H1 (cell line): ENCODE measurements at regions not wholly inside any gene's neighbourhood (a gene's known extent, or its start where the extent isn't known, plus 50 kb on each side); places are given as distances from the start of the nearest gene placed in this dataset.

ENCODE experiments used
- CTCF ChIA-PET: fragments of 300-600 bp; sonication (Branson Sonifier 250); formaldehyde crosslinking; loops from one replicate; lab custom pipeline; 2021; ENCODE audit not compliant: partially characterized antibody; lab: Charles Lee
- POLR2A ChIA-PET: fragments of 300-600 bp; sonication (Branson Sonifier 250); formaldehyde crosslinking; loops from one replicate; lab custom pipeline; 2021; ENCODE audit warnings: inconsistent platforms; ENCODE audit not compliant: partially characterized antibody; lab: Charles Lee
- DNase-seq, 2 experiments: peaks; one replicate each; pipeline versions ENCODE4 v3.0.0 to v3.0.0-alpha.2; 2010 to 2022; ENCODE audit warnings: low spot score in 2 of 2, low read depth in 1 of 2, mixed read lengths in 1 of 2
- FAIRE-seq: peaks from 2 replicates; lab custom pipeline; 2011; peaks lifted over from hg19 to GRCh38; lab: Jason Lieb, UNC
- H2AFZ ChIP-seq: 2 replicates; pipeline ENCODE4 v1.8.1; 2012; ENCODE audit warnings: low read length, inconsistent platforms
- H2AK5ac ChIP-seq: 2 replicates; pipeline ENCODE4 v1.6.1; 2013; ENCODE audit warnings: low read depth, low read length
- H2BK120ac ChIP-seq: replicated peaks from 2 replicates; pipeline ENCODE3; 2013; ENCODE audit warnings: low read depth, low read length, inconsistent platforms
- H2BK12ac ChIP-seq: 2 replicates; pipeline ENCODE4 v1.6.1; 2013; ENCODE audit warnings: low read depth, low read length
- H2BK15ac ChIP-seq: 2 replicates; pipeline ENCODE4 v1.6.1; 2013; ENCODE audit warnings: low read length
- H2BK20ac ChIP-seq: 2 replicates; pipeline ENCODE4 v1.6.1; 2013; ENCODE audit warnings: low read length
- H2BK5ac ChIP-seq: 2 replicates; pipeline ENCODE4 v1.6.1; 2013; ENCODE audit warnings: low read depth, low read length
- H3K14ac ChIP-seq: 2 replicates; pipeline ENCODE4 v1.6.1; 2013; ENCODE audit warnings: inconsistent platforms; ENCODE audit not compliant: insufficient read length
- H3K18ac ChIP-seq: 2 replicates; pipeline ENCODE4 v1.6.1; 2013; ENCODE audit warnings: low read length; ENCODE audit errors: extremely low read depth
- H3K23ac ChIP-seq: 2 replicates; pipeline ENCODE4 v1.6.1; 2013; ENCODE audit warnings: inconsistent platforms; ENCODE audit not compliant: insufficient read length
- H3K23me2 ChIP-seq: 2 replicates; pipeline ENCODE4 v1.6.1; 2013; ENCODE audit warnings: low read depth, low read length
- H3K27ac ChIP-seq: 2 replicates; pipeline ENCODE4 v1.6.1; 2011; ENCODE audit warnings: low read depth, low read length, inconsistent platforms
- H3K27me3 ChIP-seq, 4 experiments: replicated peaks in 1 of 4; 1 replicate in 1 of 4; 2 replicates in 3 of 4; pipeline versions ENCODE4 v1.6.1 to v1.8.1; 2011 to 2013; ENCODE audit warnings: low read length in 3 of 4, mild to moderate bottlenecking in 3 of 4, inconsistent platforms in 2 of 4, mixed read lengths in 2 of 4, moderate library complexity in 1 of 4; ENCODE audit not compliant: control insufficient read depth in 3 of 4, insufficient read depth in 3 of 4; ENCODE audit errors: extremely low read depth in 1 of 4
- H3K36me3 ChIP-seq, 4 experiments: 2 replicates each; pipeline versions ENCODE4 v1.6.1 to v1.8.1; 2011 to 2013; ENCODE audit warnings: mild to moderate bottlenecking in 4 of 4, low read length in 3 of 4, moderate library complexity in 2 of 4, control low read depth in 1 of 4, inconsistent platforms in 1 of 4; ENCODE audit not compliant: insufficient read depth in 4 of 4, control insufficient read depth in 2 of 4
- H3K4ac ChIP-seq: replicated peaks from 2 replicates; pipeline ENCODE3; 2013; ENCODE audit warnings: low read length, low read depth, mixed read lengths, inconsistent platforms; ENCODE audit not compliant: insufficient read length
- H3K4me1 ChIP-seq, 4 experiments: replicated peaks in 1 of 4; 1 replicate in 1 of 4; 2 replicates in 3 of 4; pipeline versions ENCODE4 v1.6.1 to v1.8.1; 2011 to 2013; ENCODE audit warnings: low read length in 3 of 4, inconsistent platforms in 2 of 4, mixed read lengths in 1 of 4; ENCODE audit not compliant: insufficient read depth in 4 of 4, control insufficient read depth in 3 of 4
- H3K4me2 ChIP-seq, 2 experiments: 2 replicates each; pipeline versions ENCODE4 v1.6.1 to v1.8.1; 2011 to 2013; ENCODE audit warnings: low read depth in 2 of 2, low read length in 2 of 2, control low read depth in 1 of 2, inconsistent platforms in 1 of 2, mild to moderate bottlenecking in 1 of 2; ENCODE audit not compliant: insufficient read depth in 1 of 2
- H3K4me3 ChIP-seq, 4 experiments: fragments of 200-600, 300-600 bp in 1 of 4; sonication (generic), shearing (Covaris generic), sonication (Bioruptor Twin) in 1 of 4; 2 replicates each; pipeline versions ENCODE4 v1.5.1 to v1.8.1; 2011 to 2016; ENCODE audit warnings: low read length in 4 of 4, low read depth in 3 of 4, control low read depth in 2 of 4, inconsistent platforms in 2 of 4, mild to moderate bottlenecking in 2 of 4, mixed read lengths in 1 of 4, moderate library complexity in 1 of 4; ENCODE audit not compliant: insufficient read depth in 2 of 4; ENCODE audit errors: extremely low read depth in 1 of 4
- H3K56ac ChIP-seq: replicated peaks from 2 replicates; pipeline ENCODE3; 2013; ENCODE audit warnings: low read depth, mild to moderate bottlenecking, mixed read lengths, low read length, inconsistent platforms; ENCODE audit not compliant: insufficient read length
- H3K79me1 ChIP-seq: 2 replicates; pipeline ENCODE4 v1.6.1; 2013; ENCODE audit warnings: low read depth, low read length, control low read depth
- H3K79me2 ChIP-seq, 2 experiments: 2 replicates each; pipeline versions ENCODE4 v1.6.1 to v1.8.1; 2012 to 2013; ENCODE audit warnings: low read length in 2 of 2, mild to moderate bottlenecking in 2 of 2, inconsistent platforms in 1 of 2; ENCODE audit not compliant: insufficient read depth in 2 of 2, control insufficient read depth in 1 of 2
- H3K9ac ChIP-seq, 4 experiments: replicated peaks in 1 of 4; 1 replicate in 1 of 4; 2 replicates in 3 of 4; pipeline versions ENCODE4 v1.6.1 to v1.8.1; 2011 to 2013; ENCODE audit warnings: low read depth in 3 of 4, low read length in 3 of 4, control low read depth in 2 of 4, mild to moderate bottlenecking in 2 of 4, moderate library complexity in 2 of 4, inconsistent platforms in 1 of 4; ENCODE audit errors: extremely low read depth in 1 of 4
- H3K9me3 ChIP-seq, 2 experiments: 2 replicates each; pipeline versions ENCODE4 v1.6.1 to v1.8.1; 2012 to 2013; ENCODE audit warnings: mild to moderate bottlenecking in 2 of 2, moderate library complexity in 2 of 2, control low read depth in 1 of 2, inconsistent platforms in 1 of 2, low read depth in 1 of 2, low read length in 1 of 2, mixed read lengths in 1 of 2; ENCODE audit not compliant: insufficient read depth in 2 of 2
- H4K20me1 ChIP-seq, 2 experiments: replicated peaks in 1 of 2; 2 replicates each; pipeline versions ENCODE3 to v1.8.1; 2011 to 2013; ENCODE audit warnings: inconsistent platforms in 2 of 2, low read length in 2 of 2, mild to moderate bottlenecking in 1 of 2; ENCODE audit not compliant: insufficient read depth in 2 of 2, control insufficient read depth in 1 of 2
- H4K5ac ChIP-seq: 2 replicates; pipeline ENCODE4 v1.6.1; 2013; ENCODE audit warnings: low read length, low read depth, mixed read lengths, inconsistent platforms; ENCODE audit not compliant: insufficient read length
- H4K8ac ChIP-seq: 2 replicates; pipeline ENCODE4 v1.8.0; 2013; ENCODE audit warnings: mild to moderate bottlenecking, moderate library complexity, low read length, inconsistent platforms; ENCODE audit not compliant: insufficient read depth; ENCODE audit errors: extremely low read depth
- H4K91ac ChIP-seq: replicated peaks from 2 replicates; pipeline ENCODE3; 2013; ENCODE audit warnings: low read length, mixed read lengths, inconsistent platforms; ENCODE audit not compliant: insufficient read length
- KDM1A ChIP-seq: fragments of 200-600, 300-600 bp; sonication (generic); IDR thresholded peaks from 2 replicates; pipeline ENCODE4 v1.7.1; 2016; ENCODE audit warnings: mild to moderate bottlenecking, low read length, borderline replicate concordance
- SRF ChIP-seq: IDR thresholded peaks from 2 replicates; pipeline ENCODE4 v1.6.1; 2011; ENCODE audit warnings: mild to moderate bottlenecking, low read depth, low read length, moderate library complexity

- no peak overlapping the region for H4K5ac ChIP-seq
- no peak for FAIRE-seq
- TF ChIP-seq KDM1A: peak; percentile 68; the same call in 1 of the 2 replicates
- no peak for TF ChIP-seq SRF
These were observed 70.6 kb upstream of the CCNG1 start for GRCh38 chr5:163366757-163367156.

More at GRCh38 chr5:163366757-163367156, 70.6 kb upstream of the CCNG1 start:
- Histone ChIP-seq H2BK20ac (no peak overlapping the region), H3K14ac (no peak overlapping the region), H3K9ac (no peak overlapping the region), H2BK120ac (no peak overlapping the region), H3K79me1 (no peaks in the 10 kb centered on the region), H3K4me1 (peaks cover 0 to 6% (median 0%) of the 10 kb centered on the region in 4 experiments; a peak in 1 of 7 replicates), H3K23me2 (no peaks in the 10 kb centered on the region), H2AK5ac (no peak overlapping the region), H4K8ac (no peak overlapping the region), H2BK12ac (no peak overlapping the region), H4K91ac (no peak overlapping the region), H3K4me2 (no peak overlapping the region), H3K4me3 (no peak overlapping the region), H2BK15ac (no peak overlapping the region), H3K27ac (no peak overlapping the region), H3K4ac (no peak overlapping the region), H3K36me3 (no peaks in the 10 kb centered on the region; a peak in 1 of 8 replicates), H3K9me3 (no peaks in the 10 kb centered on the region), H3K56ac (no peak overlapping the region), H3K23ac (no peak overlapping the region), H3K79me2 (no peaks in the 10 kb centered on the region), H2BK5ac (no peak overlapping the region), H4K20me1 (no peaks in the 10 kb centered on the region), H2AFZ (no peak overlapping the region), H3K27me3 (no peaks in the 10 kb centered on the region), H3K18ac (no peak overlapping the region)
- no peak for DNase-seq
- POLR2A ChIA-PET: no interaction called here
- CTCF ChIA-PET: interaction anchor here (0.6 to 1.4 kb wide), 2 partner anchors 18 to 1119 kb away, joined by 3 to 4 read pairs; no protein-coding TSS in a partner anchor
